Thyroid gland (tissue), 4 donors: ENCODE measurements at regions not wholly inside any gene's neighbourhood (a gene's known extent, or its start where the extent isn't known, plus 50 kb on each side); places are given as distances from the start of the nearest gene placed in this dataset.
A peak's percentile ranks its signal among the peaks of the same experiment; 100 is the strongest.

Source experiments
- DNase-seq, 2 donors: peaks; one replicate each; pipeline ENCODE4 v3.0.0-alpha.2; 2019
- H3K27ac ChIP-seq, 3 donors: fragments of 200-600 bp; sonication (generic); 1 replicate in 2 of 3; 2 replicates in 1 of 3; pipeline ENCODE4 v1.5.1; 2016 to 2019; ENCODE audit warnings: mild to moderate bottlenecking in 1 of 3, moderate library complexity in 1 of 3
- H3K27me3 ChIP-seq: fragments of 200-600 bp; sonication (generic); one replicate; pipeline ENCODE4 v1.5.1; 2019
- H3K36me3 ChIP-seq, 2 donors: fragments of 200-600 bp; sonication (generic); one replicate each; pipeline ENCODE4 v1.5.1; 2016 to 2019
- H3K4me1 ChIP-seq, 2 donors: fragments of 200-600 bp; sonication (generic); one replicate each; pipeline ENCODE4 v1.5.1; 2017 to 2019
- H3K4me3 ChIP-seq, 3 donors: fragments of 200-600 bp; sonication (generic); replicated peaks in 1 of 3; 1 replicate in 2 of 3; 2 replicates in 1 of 3; pipeline ENCODE4 v1.5.1; 2016; ENCODE audit warnings: mild to moderate bottlenecking in 1 of 3
- H3K9me3 ChIP-seq: fragments of 200-600 bp; sonication (generic); one replicate; pipeline ENCODE4 v1.5.1; 2017
- POLR2A ChIP-seq, 2 donors: fragments of 450-650 bp; IDR thresholded peaks; one replicate each; pipeline ENCODE4 v1.6.1; 2017; ENCODE audit warnings: antibody characterized with exemption in 2 of 2, mild to moderate bottlenecking in 2 of 2, moderate library complexity in 1 of 2
- WGBS, 2 donors: methylation state at CpG; one replicate each; pipeline ENCODE4 v1.1.5; 2017; 5-methylcytosine and 5-hydroxymethylcytosine counted together
- intact Hi-C: fragments of 100-400 bp; cut with DNase I; formaldehyde crosslinking; loops from one replicate; pipeline ENCODE4 v1.15.1; 2023
- TF ChIP-seq, protein P1 (sequence below), 6 experiments: fragments of 200-600 bp in 3 of 6; fragments of 450-650 bp in 3 of 6; sonication (generic) in 3 of 6; IDR thresholded peaks; one replicate each; pipeline ENCODE4 v1.5.1; 2016 to 2019; ENCODE audit warnings: antibody characterized with exemption in 6 of 6, mild to moderate bottlenecking in 2 of 6, inconsistent platforms in 1 of 6, moderate library complexity in 1 of 6

DNA sequence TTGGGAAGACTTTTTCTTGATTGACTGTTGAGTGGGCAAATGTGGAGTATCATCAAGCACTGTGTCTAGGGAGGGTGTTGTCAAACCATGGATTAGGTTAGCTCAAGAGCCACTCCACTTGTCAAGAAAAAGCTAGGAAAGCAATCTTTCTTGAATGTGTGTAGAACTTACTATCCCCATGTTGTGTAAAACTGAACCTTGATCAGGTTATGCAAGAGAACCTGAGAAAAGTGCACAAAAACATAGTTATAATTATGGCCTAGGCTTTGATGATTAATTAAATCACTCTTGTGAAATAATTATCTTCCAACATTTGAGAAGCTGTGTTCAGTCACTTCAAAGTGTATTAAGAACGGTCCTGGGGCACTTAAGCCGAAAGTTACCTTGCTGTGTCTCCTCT, 238.2 kb upstream of the OBI1 start:
- TF ChIP-seq, protein P1, sequence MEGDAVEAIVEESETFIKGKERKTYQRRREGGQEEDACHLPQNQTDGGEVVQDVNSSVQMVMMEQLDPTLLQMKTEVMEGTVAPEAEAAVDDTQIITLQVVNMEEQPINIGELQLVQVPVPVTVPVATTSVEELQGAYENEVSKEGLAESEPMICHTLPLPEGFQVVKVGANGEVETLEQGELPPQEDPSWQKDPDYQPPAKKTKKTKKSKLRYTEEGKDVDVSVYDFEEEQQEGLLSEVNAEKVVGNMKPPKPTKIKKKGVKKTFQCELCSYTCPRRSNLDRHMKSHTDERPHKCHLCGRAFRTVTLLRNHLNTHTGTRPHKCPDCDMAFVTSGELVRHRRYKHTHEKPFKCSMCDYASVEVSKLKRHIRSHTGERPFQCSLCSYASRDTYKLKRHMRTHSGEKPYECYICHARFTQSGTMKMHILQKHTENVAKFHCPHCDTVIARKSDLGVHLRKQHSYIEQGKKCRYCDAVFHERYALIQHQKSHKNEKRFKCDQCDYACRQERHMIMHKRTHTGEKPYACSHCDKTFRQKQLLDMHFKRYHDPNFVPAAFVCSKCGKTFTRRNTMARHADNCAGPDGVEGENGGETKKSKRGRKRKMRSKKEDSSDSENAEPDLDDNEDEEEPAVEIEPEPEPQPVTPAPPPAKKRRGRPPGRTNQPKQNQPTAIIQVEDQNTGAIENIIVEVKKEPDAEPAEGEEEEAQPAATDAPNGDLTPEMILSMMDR (IDR thresholded peaks at IDR 0.05) = no peak
- no peak for TF ChIP-seq POLR2A (IDR thresholded peaks at IDR 0.05)
- Histone ChIP-seq H3K9me3 (no peaks in the 10 kb centered on the region), H3K4me3 (no peak overlapping the region), H3K27me3 (no peaks in the 10 kb centered on the region), H3K4me1 (no peaks in the 10 kb centered on the region), H3K36me3 (no peaks in the 10 kb centered on the region), H3K27ac (no peak overlapping the region)
- WGBS, 2 donors = 34 to 38% methylated on average over 2 of the region's 2 CpGs
- intact Hi-C loops = no loop called here
- no peak for DNase-seq

DNA sequence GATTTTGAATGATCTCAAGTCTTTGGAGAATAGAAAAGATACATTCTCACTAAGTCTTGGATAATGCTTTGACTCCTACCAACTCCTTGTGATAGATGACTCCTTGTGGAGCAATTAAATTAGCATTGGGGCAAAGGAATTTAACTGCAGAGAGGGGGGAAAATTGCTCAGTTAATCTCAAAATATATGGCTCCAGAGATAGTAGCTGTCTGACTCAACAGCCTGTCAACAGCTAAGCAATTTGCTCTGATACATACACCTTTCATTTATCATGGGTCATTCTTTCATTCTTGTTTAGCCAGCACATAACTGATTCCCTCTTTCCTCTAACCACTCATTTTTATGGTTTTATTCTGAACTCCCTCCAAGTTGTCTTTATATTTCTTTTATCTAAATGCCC, 225.6 kb upstream of the OBI1 start:
- no peaks in the 10 kb centered on the region for H3K36me3 ChIP-seq
- TF ChIP-seq POLR2A (IDR thresholded peaks at IDR 0.05) = no peak
- TF ChIP-seq, protein P1 (IDR thresholded peaks at IDR 0.05) = no peak
- H3K27ac ChIP-seq = no peak overlapping the region
- DNase-seq = no peak
- intact Hi-C loops = no loop called here
- no peak overlapping the region for H3K4me3 ChIP-seq
- H3K9me3 ChIP-seq = no peaks in the 10 kb centered on the region
- no peaks in the 10 kb centered on the region for H3K4me1 ChIP-seq
- H3K27me3 ChIP-seq = no peaks in the 10 kb centered on the region

DNA sequence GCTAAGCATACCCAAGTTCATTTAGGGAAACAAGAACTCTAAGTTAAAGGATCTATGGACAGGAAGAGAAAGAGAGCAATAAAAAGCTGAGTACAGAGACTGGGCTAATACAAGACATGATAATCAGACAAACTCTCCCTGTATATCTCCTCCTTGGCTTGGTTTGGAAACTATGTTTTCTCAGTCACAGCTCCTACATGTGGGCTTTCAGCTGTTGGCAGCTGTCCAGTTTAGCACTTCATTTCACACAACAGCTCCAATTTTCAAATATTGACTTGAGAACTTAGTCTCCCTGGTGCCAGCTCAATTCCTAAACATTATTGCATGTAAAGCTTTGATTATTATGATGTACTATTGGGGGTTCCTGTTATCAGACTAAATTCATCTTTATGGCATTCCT, 222.8 kb upstream of the OBI1 start:
- Histone ChIP-seq H3K9me3 (no peaks in the 10 kb centered on the region), H3K36me3 (no peaks in the 10 kb centered on the region), H3K27me3 (no peaks in the 10 kb centered on the region), H3K4me3 (no peak overlapping the region), H3K4me1 (no peaks in the 10 kb centered on the region), H3K27ac (no peak overlapping the region)
- peak; percentile 19 to 32 for DNase-seq
- intact Hi-C loops = no loop called here
- TF ChIP-seq, protein P1 (IDR thresholded peaks at IDR 0.05) = no peak
- no peak for TF ChIP-seq POLR2A (IDR thresholded peaks at IDR 0.05)

DNA sequence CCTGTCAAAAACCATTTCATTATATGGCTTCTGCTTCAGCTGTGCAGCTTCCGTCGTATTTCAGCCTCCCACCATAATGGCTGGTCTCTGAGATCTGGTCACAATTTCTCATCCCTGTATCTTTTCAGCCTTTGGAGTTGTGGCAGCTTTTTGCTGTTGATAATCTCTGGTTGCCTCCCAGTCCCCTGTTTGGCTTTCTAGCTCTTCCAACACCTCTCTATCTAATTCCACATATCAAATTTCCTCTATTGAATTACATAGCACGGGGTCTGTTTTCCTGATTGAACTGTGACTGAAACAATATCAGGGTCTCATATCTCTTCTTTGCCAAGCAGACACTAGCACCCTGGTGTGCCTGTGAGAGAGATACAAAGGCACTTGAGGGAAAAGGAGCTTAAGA, 222.1 kb upstream of the OBI1 start:
- H3K4me1 ChIP-seq = no peaks in the 10 kb centered on the region
- no peaks in the 10 kb centered on the region for H3K36me3 ChIP-seq
- H3K9me3 ChIP-seq = no peaks in the 10 kb centered on the region
- TF ChIP-seq, protein P1 (IDR thresholded peaks at IDR 0.05) = no peak
- no peak for TF ChIP-seq POLR2A (IDR thresholded peaks at IDR 0.05)
- 71 to 75% methylated on average over 3 of the region's 3 CpGs for WGBS, 2 donors
- DNase-seq = no peak
- intact Hi-C loops = no loop called here
- H3K27me3 ChIP-seq = no peaks in the 10 kb centered on the region
- H3K4me3 ChIP-seq = no peak overlapping the region
- H3K27ac ChIP-seq = no peak overlapping the region

DNA sequence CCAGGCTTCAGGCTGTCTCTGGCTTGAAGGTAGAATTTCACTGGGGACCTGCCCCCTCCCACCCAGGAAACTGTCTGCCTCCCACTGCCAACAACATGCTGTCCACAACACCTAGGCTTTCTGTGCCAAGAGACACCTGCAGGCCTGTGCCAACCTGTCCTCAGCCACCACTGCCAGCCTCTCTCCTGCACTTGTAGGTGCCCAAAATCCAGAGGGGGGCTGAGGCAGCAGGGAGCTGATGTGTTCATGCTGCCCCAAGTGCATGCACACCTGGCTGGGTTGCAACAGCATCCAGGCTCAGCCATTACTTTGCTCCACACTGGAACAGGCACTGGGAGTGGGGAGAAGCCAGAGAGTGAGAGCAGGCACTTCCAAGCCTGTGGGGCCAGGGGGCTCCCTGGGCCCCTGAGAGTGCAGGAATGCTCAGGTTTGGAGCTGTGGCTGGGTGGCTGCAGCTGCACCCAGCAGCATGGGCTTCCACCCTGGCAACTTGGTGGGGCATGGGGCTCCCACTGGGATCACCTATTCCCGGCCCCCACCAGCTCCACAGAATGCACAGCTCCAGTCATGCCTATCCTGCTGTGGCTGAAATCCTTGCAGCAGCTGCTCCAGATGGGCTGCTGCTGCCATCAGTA, 218.1 kb upstream of the OBI1 start:
- DNase-seq = no peak
- Histone ChIP-seq H3K9me3 (no peaks in the 10 kb centered on the region), H3K4me3 (no peak overlapping the region), H3K36me3 (no peaks in the 10 kb centered on the region), H3K4me1 (no peaks in the 10 kb centered on the region), H3K27me3 (no peaks in the 10 kb centered on the region), H3K27ac (no peak overlapping the region)
- intact Hi-C loops = no loop called here
- WGBS, 2 donors = 71 to 80% methylated on average over 1 of the region's 1 CpG
- no peak for TF ChIP-seq POLR2A (IDR thresholded peaks at IDR 0.05)
- TF ChIP-seq, protein P1 (IDR thresholded peaks at IDR 0.05) = no peak
